IMR-90 (cell line): ENCODE measurements at regions not wholly inside any gene's neighbourhood (a gene's known extent, or its start where the extent isn't known, plus 50 kb on each side); places are given as distances from the start of the nearest gene placed in this dataset.

ENCODE experiments used
- ATAC-seq: fragments of 200-7000 bp; cut with Tn5 transposase; 2 replicates; pipeline ENCODE4 v1.9.1; 2020; ENCODE audit warnings: low read depth, mild to moderate bottlenecking, moderate library complexity
- BruUV-seq: library from RNA; stranded (reverse); fragments of 400-500 nt; replicated peaks from 2 replicates; lab custom pipeline; 2021; lab: Mats Ljungman, UMichigan
- CTCF ChIA-PET: fragments of 300-600 bp; formaldehyde crosslinking; extraction: SDS; loops from one replicate; lab custom pipeline; 2021; ENCODE audit warnings: antibody characterized with exemption; lab: Yijun Ruan, JAX
- POLR2A ChIA-PET: fragments of 300-600 bp; sonication (Branson Sonifier 250); formaldehyde crosslinking; loops from one replicate; lab custom pipeline; 2022; ENCODE audit warnings: antibody characterized with exemption; ENCODE audit not compliant: unreplicated experiment; lab: Charles Lee
- DNase-seq: peaks from one replicate; pipeline ENCODE4 v3.0.0; 2013
- H2AFZ ChIP-seq: replicated peaks from 2 replicates; pipeline ENCODE3; 2013; ENCODE audit warnings: low read length, mild to moderate bottlenecking; ENCODE audit not compliant: poor library complexity
- H2AK5ac ChIP-seq: 2 replicates; pipeline ENCODE4 v1.6.1; 2013; ENCODE audit warnings: low read depth, low read length, inconsistent platforms
- H2AK9ac ChIP-seq: replicated peaks from 2 replicates; pipeline ENCODE3; 2013; ENCODE audit warnings: mild to moderate bottlenecking, low read depth, low read length, moderate library complexity; ENCODE audit not compliant: poor library complexity
- H2BK120ac ChIP-seq: 2 replicates; pipeline ENCODE4 v1.6.1; 2013; ENCODE audit warnings: low read depth, low read length, inconsistent platforms
- H2BK15ac ChIP-seq: 3 replicates; pipeline ENCODE4 v1.6.1; 2013; ENCODE audit warnings: low read depth, low read length, inconsistent platforms
- H2BK20ac ChIP-seq: 2 replicates; pipeline ENCODE4 v1.6.1; 2013; ENCODE audit warnings: low read depth, mild to moderate bottlenecking, inconsistent platforms, low read length, moderate library complexity
- H2BK5ac ChIP-seq: 2 replicates; pipeline ENCODE4 v1.6.1; 2013; ENCODE audit warnings: mild to moderate bottlenecking, low read depth, low read length, inconsistent platforms; ENCODE audit not compliant: poor library complexity, severe bottlenecking
- H3K14ac ChIP-seq: replicated peaks from 2 replicates; pipeline ENCODE4 v1.6.1; 2013; ENCODE audit warnings: low read depth, low read length, inconsistent platforms
- H3K18ac ChIP-seq: 2 replicates; pipeline ENCODE4 v1.6.1; 2013; ENCODE audit warnings: low read depth, low read length, control low read depth
- H3K23ac ChIP-seq: 2 replicates; pipeline ENCODE4 v1.6.1; 2013; ENCODE audit warnings: low read depth, low read length, inconsistent platforms
- H3K27ac ChIP-seq: 2 replicates; pipeline ENCODE4 v1.5.1; 2013; ENCODE audit warnings: mild to moderate bottlenecking, control low read depth, low read length; ENCODE audit not compliant: insufficient read depth
- H3K27me3 ChIP-seq: 2 replicates; pipeline ENCODE4 v1.6.1; 2013; ENCODE audit warnings: low read length; ENCODE audit not compliant: control insufficient read depth, insufficient read depth
- H3K36me3 ChIP-seq: 2 replicates; pipeline ENCODE4 v1.6.1; 2013; ENCODE audit warnings: low read length, mixed read lengths; ENCODE audit not compliant: control insufficient read depth, insufficient read depth
- H3K4ac ChIP-seq: 2 replicates; pipeline ENCODE4 v1.6.1; 2013; ENCODE audit warnings: low read depth, low read length, inconsistent platforms
- H3K4me1 ChIP-seq: 2 replicates; pipeline ENCODE4 v1.6.1; 2013; ENCODE audit warnings: low read length, mixed read lengths; ENCODE audit not compliant: control insufficient read depth, insufficient read depth
- H3K4me2 ChIP-seq: 2 replicates; pipeline ENCODE4 v1.6.1; 2013; ENCODE audit warnings: low read depth, mild to moderate bottlenecking, control low read depth, low read length, moderate library complexity
- H3K4me3 ChIP-seq: 2 replicates; pipeline ENCODE4 v1.5.1; 2013; ENCODE audit warnings: low read depth, mild to moderate bottlenecking, control low read depth, low read length, moderate library complexity; ENCODE audit not compliant: insufficient read depth
- H3K56ac ChIP-seq: 2 replicates; pipeline ENCODE4 v1.6.1; 2013; ENCODE audit warnings: low read length, inconsistent platforms; ENCODE audit not compliant: insufficient read depth; ENCODE audit errors: extremely low read depth
- H3K79me1 ChIP-seq, 2 experiments: 2 replicates each; pipeline ENCODE4 v1.6.1; 2013; ENCODE audit warnings: low read length in 2 of 2, inconsistent platforms in 1 of 2, low read depth in 1 of 2
- H3K9ac ChIP-seq: 2 replicates; pipeline ENCODE4 v1.6.1; 2013; ENCODE audit warnings: low read depth, low read length, control low read depth
- H3K9me1 ChIP-seq: 2 replicates; pipeline ENCODE4 v1.6.1; 2013; ENCODE audit warnings: low read length, inconsistent platforms; ENCODE audit not compliant: insufficient read depth
- H3K9me3 ChIP-seq: 2 replicates; pipeline ENCODE4 v1.6.1; 2013; ENCODE audit warnings: low read length; ENCODE audit not compliant: control insufficient read depth, insufficient read depth
- H4K20me1 ChIP-seq: 2 replicates; pipeline ENCODE4 v1.6.1; 2013; ENCODE audit warnings: low read length, inconsistent platforms; ENCODE audit not compliant: insufficient read depth
- H4K5ac ChIP-seq: 2 replicates; pipeline ENCODE4 v1.6.1; 2013; ENCODE audit warnings: mild to moderate bottlenecking, low read depth, low read length, control low read depth
- H4K8ac ChIP-seq, 2 experiments: 2 replicates each; pipeline ENCODE4 v1.6.1; 2013; ENCODE audit warnings: low read depth in 2 of 2, low read length in 2 of 2, control low read depth in 1 of 2, inconsistent platforms in 1 of 2
- H4K91ac ChIP-seq: 2 replicates; pipeline ENCODE4 v1.6.1; 2013; ENCODE audit warnings: low read depth, low read length, inconsistent platforms; ENCODE audit not compliant: insufficient read depth
- BHLHE40 ChIP-seq: fragments of 150-350 bp; IDR thresholded peaks from 2 replicates; pipeline ENCODE4 v1.6.1; 2016; ENCODE audit warnings: mild to moderate bottlenecking, low read depth, low read length
- CEBPB ChIP-seq: IDR thresholded peaks from 2 replicates; pipeline ENCODE4 v1.6.1; 2012; ENCODE audit warnings: low read depth, low read length, improper control_type of control experiment
- CHD1 ChIP-seq: IDR thresholded peaks from 2 replicates; pipeline ENCODE4 v1.6.1; 2012; ENCODE audit warnings: low read depth, low read length, improper control_type of control experiment
- MAFK ChIP-seq: IDR thresholded peaks from 2 replicates; pipeline ENCODE4 v1.6.1; 2012; ENCODE audit warnings: low read depth, low read length, improper control_type of control experiment
- MAZ ChIP-seq: IDR thresholded peaks from 2 replicates; pipeline ENCODE4 v1.6.1; 2012; ENCODE audit warnings: low read depth, mild to moderate bottlenecking, low read length, improper control_type of control experiment, moderate library complexity, borderline replicate concordance
- MXI1 ChIP-seq: IDR thresholded peaks from 2 replicates; pipeline ENCODE4 v1.6.1; 2012; ENCODE audit warnings: low read depth, mild to moderate bottlenecking, low read length, moderate library complexity, borderline replicate concordance
- NFE2L2 ChIP-seq: fragments of 150-350 bp; IDR thresholded peaks from 2 replicates; pipeline ENCODE4 v1.6.1; 2016; ENCODE audit warnings: low read depth, mild to moderate bottlenecking, low read length
- POLR2A ChIP-seq: IDR thresholded peaks from 2 replicates; pipeline ENCODE4 v1.6.1; 2012; ENCODE audit warnings: mild to moderate bottlenecking, low read depth, low read length
- RAD21 ChIP-seq: IDR thresholded peaks from 2 replicates; pipeline ENCODE4 v1.6.1; 2012; ENCODE audit warnings: low read length, improper control_type of control experiment
- RFX5 ChIP-seq: IDR thresholded peaks from 2 replicates; pipeline ENCODE4 v1.8.0; 2012; ENCODE audit warnings: low read depth, mild to moderate bottlenecking, low read length, moderate library complexity
- SMC3 ChIP-seq: fragments of 150-350 bp; IDR thresholded peaks from 2 replicates; pipeline ENCODE4 v1.6.1; 2016; ENCODE audit warnings: low read depth, mild to moderate bottlenecking, antibody characterized with exemption, low read length, moderate library complexity
- WGBS, 2 experiments: methylation state at CpG; one replicate each; pipeline versions ENCODE4 v1.1.5 to v1.1.7; 2013; ENCODE audit warnings: missing lambda C conversion rate in 2 of 2; ENCODE audit not compliant: insufficient read length in 1 of 2; ENCODE audit errors: extremely low coverage in 2 of 2; 5-methylcytosine and 5-hydroxymethylcytosine counted together
- dilution Hi-C: fragments of 300-500 bp; cut with HindIII; formaldehyde crosslinking; loops from one replicate; pipeline ENCODE4 v1.14.3; 2018; ENCODE audit warnings: low sequenced_read_pairs; ENCODE audit not compliant: unreplicated experiment
- in situ Hi-C: fragments of 300-500 bp; cut with MboI; formaldehyde crosslinking; loops from 3 replicates; pipeline ENCODE4 v1.14.3; 2019; ENCODE audit warnings: low sequenced_read_pairs, inconsistent platforms, mixed read lengths
- intact Hi-C: fragments of 100-400 bp; cut with micrococcal nuclease; formaldehyde crosslinking; loops from 2 replicates; pipeline ENCODE4 v1.10.0; 2022
- TF ChIP-seq, protein P1 (sequence below): fragments of 150-350 bp; IDR thresholded peaks from 2 replicates; pipeline ENCODE4 v1.6.1; 2017; ENCODE audit warnings: mild to moderate bottlenecking, antibody characterized with exemption, low read length, low read depth
- TF ChIP-seq, protein P2 (sequence below): fragments of 150-350 bp; IDR thresholded peaks from 2 replicates; pipeline ENCODE4 v1.6.1; 2016; ENCODE audit warnings: low read depth, mild to moderate bottlenecking, low read length, moderate library complexity, borderline replicate concordance

DNA sequence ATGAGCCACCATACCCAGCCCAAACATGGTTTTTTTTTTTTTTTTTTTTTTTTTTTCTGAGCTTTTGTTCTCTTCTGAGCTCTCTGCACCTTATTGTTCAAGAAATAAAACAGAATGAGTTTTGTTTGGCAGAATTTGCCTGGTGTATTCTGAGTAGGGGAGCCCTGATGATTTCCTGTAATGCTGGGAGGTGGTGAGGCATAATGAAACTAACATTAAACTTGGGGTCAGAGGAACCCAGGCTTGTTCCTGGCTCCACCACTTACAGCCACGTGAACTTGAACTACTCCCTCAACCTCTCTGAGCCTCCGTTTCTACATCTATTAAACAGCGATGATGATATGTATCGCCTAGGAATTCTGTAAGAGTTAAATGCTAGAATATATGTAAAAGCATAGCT is 276.3 kb upstream of the CRY1 start:
- H3K56ac ChIP-seq, result no peak overlapping the region
- no peak overlapping the region for H4K8ac ChIP-seq
- H2BK5ac ChIP-seq, result no peak overlapping the region
- no peak overlapping the region for H3K4me3 ChIP-seq
- no peaks in the 10 kb centered on the region for H3K9me1 ChIP-seq
- H2AFZ ChIP-seq, result no peak overlapping the region
- WGBS, 2 experiments, result no CpG with 5 or more reads among the region's 4 CpGs
- no peak overlapping the region for H2AK5ac ChIP-seq
- no peaks in the 10 kb centered on the region for H3K4me1 ChIP-seq
- no peak overlapping the region for H2AK9ac ChIP-seq
- H3K36me3 ChIP-seq, result no peaks in the 10 kb centered on the region
- H3K79me1 ChIP-seq, result no peaks in the 10 kb centered on the region; a peak in 1 of 4 replicates
- H3K9ac ChIP-seq, result no peak overlapping the region
- no peak overlapping the region for H3K14ac ChIP-seq
- H3K9me3 ChIP-seq, result no peaks in the 10 kb centered on the region
- no peak for DNase-seq
- no peak overlapping the region for H3K27ac ChIP-seq
- no TSS peak for BruUV-seq
- ChIA-PET POLR2A (no interaction called here), CTCF (no interaction called here)
- H4K5ac ChIP-seq, result no peak overlapping the region
- ATAC-seq, result no peak
- in situ Hi-C loops (no loop called here), dilution Hi-C loops (no loop called here), intact Hi-C loops (no loop called here)
- no peaks in the 10 kb centered on the region for H4K20me1 ChIP-seq
- no peak overlapping the region for H3K4me2 ChIP-seq
- no peak overlapping the region for H3K18ac ChIP-seq
- H3K27me3 ChIP-seq, result peaks cover 7% of the 10 kb centered on the region
- H3K23ac ChIP-seq, result no peak overlapping the region
- H4K91ac ChIP-seq, result no peak overlapping the region
- no peak overlapping the region for H2BK15ac ChIP-seq
- no peak overlapping the region for H2BK120ac ChIP-seq
- no peak overlapping the region for H3K4ac ChIP-seq
- TF ChIP-seq, protein P1, sequence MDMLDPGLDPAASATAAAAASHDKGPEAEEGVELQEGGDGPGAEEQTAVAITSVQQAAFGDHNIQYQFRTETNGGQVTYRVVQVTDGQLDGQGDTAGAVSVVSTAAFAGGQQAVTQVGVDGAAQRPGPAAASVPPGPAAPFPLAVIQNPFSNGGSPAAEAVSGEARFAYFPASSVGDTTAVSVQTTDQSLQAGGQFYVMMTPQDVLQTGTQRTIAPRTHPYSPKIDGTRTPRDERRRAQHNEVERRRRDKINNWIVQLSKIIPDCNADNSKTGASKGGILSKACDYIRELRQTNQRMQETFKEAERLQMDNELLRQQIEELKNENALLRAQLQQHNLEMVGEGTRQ, result no peak
- TF ChIP-seq NFE2L2 (no peak), CHD1 (no peak), POLR2A (no peak), MAZ (no peak), SMC3 (no peak), BHLHE40 (no peak), MXI1 (no peak), CEBPB (no peak), RAD21 (no peak), RFX5 (no peak), MAFK (no peak)
- TF ChIP-seq, protein P2, sequence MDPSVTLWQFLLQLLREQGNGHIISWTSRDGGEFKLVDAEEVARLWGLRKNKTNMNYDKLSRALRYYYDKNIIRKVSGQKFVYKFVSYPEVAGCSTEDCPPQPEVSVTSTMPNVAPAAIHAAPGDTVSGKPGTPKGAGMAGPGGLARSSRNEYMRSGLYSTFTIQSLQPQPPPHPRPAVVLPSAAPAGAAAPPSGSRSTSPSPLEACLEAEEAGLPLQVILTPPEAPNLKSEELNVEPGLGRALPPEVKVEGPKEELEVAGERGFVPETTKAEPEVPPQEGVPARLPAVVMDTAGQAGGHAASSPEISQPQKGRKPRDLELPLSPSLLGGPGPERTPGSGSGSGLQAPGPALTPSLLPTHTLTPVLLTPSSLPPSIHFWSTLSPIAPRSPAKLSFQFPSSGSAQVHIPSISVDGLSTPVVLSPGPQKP, result no peak
- no peak overlapping the region for H2BK20ac ChIP-seq
